ENCODE measurements at regions not wholly inside any gene's neighbourhood (a gene's known extent, or its start where the extent isn't known, plus 50 kb on each side); places are given as distances from the start of the nearest gene placed in this dataset.
"Not testable (repeated sequence)": the region's sequence is repeated elsewhere in the genome, so short reads cannot be mapped to it uniquely, and the experiment has no call there.

DNA sequence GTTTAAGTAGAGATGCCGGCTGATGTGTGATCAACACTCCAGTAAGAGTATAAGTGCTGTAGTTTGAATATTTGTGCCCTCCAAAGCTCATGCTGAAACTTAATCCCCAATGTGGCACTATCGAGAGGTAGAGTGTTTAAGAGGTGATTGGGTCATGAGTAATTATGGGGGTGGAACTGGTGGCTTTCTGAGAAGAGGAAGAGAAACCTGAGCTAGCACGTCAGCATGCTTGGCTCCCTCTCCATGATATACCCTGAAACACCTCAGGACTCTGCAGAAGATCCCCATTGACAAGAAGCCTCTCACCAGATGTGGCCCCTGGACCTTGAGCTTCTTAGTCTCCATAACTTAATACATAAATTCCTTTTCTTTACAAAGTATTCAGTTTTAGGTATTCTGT lies 584.8 kb downstream of the TSN start:
- no peaks in the 10 kb centered on the region for H3K36me3 ChIP-seq (replicated peaks in 1 of 2; ENCODE audit: control extremely low read depth in 1 of 2, control insufficient read depth in 1 of 2, extremely low read depth in 1 of 2, insufficient read depth in 2 of 2, low read length in 1 of 2)
- H3K4me1 ChIP-seq (ENCODE audit: control insufficient read depth in 2 of 2, insufficient read depth in 2 of 2, low read length in 2 of 2), result no peaks in the 10 kb centered on the region
- H3K4me1 Mint-ChIP-seq, result no peaks in the 10 kb centered on the region
- peaks cover 0 to 5% (median 0%) of the 10 kb centered on the region in 3 donors for H3K9me3 ChIP-seq (ENCODE audit: control extremely low read depth in 1 of 3, control insufficient read depth in 2 of 3, insufficient read depth in 1 of 3, low read length in 2 of 3)
- no peak overlapping the region for H2AFZ ChIP-seq (ENCODE audit: insufficient read depth, low read depth, low read length, poor library complexity, severe bottlenecking)
- H3K4me3 Mint-ChIP-seq, result no peak overlapping the region
- CTCF ChIA-PET, result no interaction called here
- H3K9ac ChIP-seq (ENCODE audit: low read length), result no peak overlapping the region
- intact Hi-C loops (cut with micrococcal nuclease), result no loop called here
- WGBS (ENCODE audit: insufficient coverage), result 80% methylated on average over 1 of the region's 3 CpGs
- H4K20me1 ChIP-seq (ENCODE audit: control insufficient read depth, insufficient read depth, low read length, poor library complexity, severe bottlenecking), result no peaks in the 10 kb centered on the region
- no peaks in the 10 kb centered on the region for H3K79me2 ChIP-seq (ENCODE audit: control insufficient read depth, insufficient read depth, low read length)
- no peak for ATAC-seq (ENCODE audit: low read depth)
- no peaks in the 10 kb centered on the region for H3K27me3 Mint-ChIP-seq
- no peak overlapping the region for H3K27ac Mint-ChIP-seq
- DNase-seq, result no peak
- no peak overlapping the region for H3K4me2 ChIP-seq (replicated peaks; ENCODE audit: low read depth, low read length, poor library complexity, severe bottlenecking)
- POLR2A ChIA-PET, result no interaction called here
- H3K27ac ChIP-seq (ENCODE audit: low read length in 2 of 2), result no peak overlapping the region
- H3K9me3 Mint-ChIP-seq (ENCODE audit: insufficient read depth), result peaks cover under 1% of the 10 kb centered on the region
- no peaks in the 10 kb centered on the region for H3K27me3 ChIP-seq (replicated peaks in 1 of 4; ENCODE audit: control extremely low read depth in 1 of 4, control insufficient read depth in 3 of 4, insufficient read depth in 4 of 4, low read length in 3 of 4)
- TF ChIP-seq, protein P1, sequence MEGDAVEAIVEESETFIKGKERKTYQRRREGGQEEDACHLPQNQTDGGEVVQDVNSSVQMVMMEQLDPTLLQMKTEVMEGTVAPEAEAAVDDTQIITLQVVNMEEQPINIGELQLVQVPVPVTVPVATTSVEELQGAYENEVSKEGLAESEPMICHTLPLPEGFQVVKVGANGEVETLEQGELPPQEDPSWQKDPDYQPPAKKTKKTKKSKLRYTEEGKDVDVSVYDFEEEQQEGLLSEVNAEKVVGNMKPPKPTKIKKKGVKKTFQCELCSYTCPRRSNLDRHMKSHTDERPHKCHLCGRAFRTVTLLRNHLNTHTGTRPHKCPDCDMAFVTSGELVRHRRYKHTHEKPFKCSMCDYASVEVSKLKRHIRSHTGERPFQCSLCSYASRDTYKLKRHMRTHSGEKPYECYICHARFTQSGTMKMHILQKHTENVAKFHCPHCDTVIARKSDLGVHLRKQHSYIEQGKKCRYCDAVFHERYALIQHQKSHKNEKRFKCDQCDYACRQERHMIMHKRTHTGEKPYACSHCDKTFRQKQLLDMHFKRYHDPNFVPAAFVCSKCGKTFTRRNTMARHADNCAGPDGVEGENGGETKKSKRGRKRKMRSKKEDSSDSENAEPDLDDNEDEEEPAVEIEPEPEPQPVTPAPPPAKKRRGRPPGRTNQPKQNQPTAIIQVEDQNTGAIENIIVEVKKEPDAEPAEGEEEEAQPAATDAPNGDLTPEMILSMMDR (IDR thresholded peaks at IDR 0.05), result no peak
- TF ChIP-seq EZH2 (IDR thresholded peaks at IDR 0.05; ENCODE audit: borderline replicate concordance, insufficient read depth, low read depth, low read length, poor library complexity, severe bottlenecking), result no peak
- H3K4me3 ChIP-seq (ENCODE audit: control extremely low read depth in 1 of 5, extremely low read depth in 1 of 5, insufficient read depth in 1 of 5, low read depth in 2 of 5, low read length in 4 of 5), result no peak overlapping the region

DNA sequence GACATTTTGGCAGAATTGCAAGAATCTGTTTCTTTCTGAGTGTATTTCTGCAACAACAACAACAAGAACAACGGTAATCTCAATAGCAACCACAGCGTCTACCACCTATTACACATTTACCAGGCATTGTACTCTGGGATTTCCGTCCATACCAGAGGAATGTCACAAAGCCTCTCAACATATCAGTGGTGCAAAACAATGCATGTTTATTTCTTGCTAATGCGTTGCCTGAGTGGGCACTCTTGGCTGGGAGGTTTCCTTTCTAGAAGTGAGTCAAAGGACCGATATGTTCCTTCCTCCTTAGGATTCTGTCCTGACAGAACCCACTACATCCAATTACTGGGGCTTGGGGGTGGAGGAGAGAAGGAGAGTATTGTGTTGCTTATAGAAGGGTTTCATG lies 585.6 kb downstream of the TSN start:
- H3K4me2 ChIP-seq (replicated peaks; ENCODE audit: low read depth, low read length, poor library complexity, severe bottlenecking), result no peak overlapping the region
- DNase-seq (no peak), ATAC-seq (ENCODE audit: low read depth) (no peak)
- no peak overlapping the region for H2AFZ ChIP-seq (ENCODE audit: insufficient read depth, low read depth, low read length, poor library complexity, severe bottlenecking)
- 93% methylated on average over 3 of the region's 5 CpGs for WGBS (ENCODE audit: insufficient coverage)
- ChIA-PET CTCF (no interaction called here), POLR2A (no interaction called here)
- Mint-ChIP-seq H3K27ac (no peak overlapping the region), H3K9me3 (ENCODE audit: insufficient read depth) (peaks cover 2% of the 10 kb centered on the region), H3K4me1 (no peaks in the 10 kb centered on the region), H3K27me3 (no peaks in the 10 kb centered on the region), H3K4me3 (no peak overlapping the region)
- H3K4me1 ChIP-seq (ENCODE audit: control insufficient read depth in 2 of 2, insufficient read depth in 2 of 2, low read length in 2 of 2), result no peaks in the 10 kb centered on the region
- no peaks in the 10 kb centered on the region for H4K20me1 ChIP-seq (ENCODE audit: control insufficient read depth, insufficient read depth, low read length, poor library complexity, severe bottlenecking)
- H3K36me3 ChIP-seq (replicated peaks in 1 of 2; ENCODE audit: control extremely low read depth in 1 of 2, control insufficient read depth in 1 of 2, extremely low read depth in 1 of 2, insufficient read depth in 2 of 2, low read length in 1 of 2), result no peaks in the 10 kb centered on the region
- H3K9ac ChIP-seq (ENCODE audit: low read length), result no peak overlapping the region
- H3K27me3 ChIP-seq (replicated peaks in 1 of 4; ENCODE audit: control extremely low read depth in 1 of 4, control insufficient read depth in 3 of 4, insufficient read depth in 4 of 4, low read length in 3 of 4), result no peaks in the 10 kb centered on the region
- TF ChIP-seq EZH2 (IDR thresholded peaks at IDR 0.05; ENCODE audit: borderline replicate concordance, insufficient read depth, low read depth, low read length, poor library complexity, severe bottlenecking), result no peak
- TF ChIP-seq, protein P1 (IDR thresholded peaks at IDR 0.05), result no peak
- intact Hi-C loops (cut with micrococcal nuclease), result no loop called here
- H3K4me3 ChIP-seq (ENCODE audit: control extremely low read depth in 1 of 5, extremely low read depth in 1 of 5, insufficient read depth in 1 of 5, low read depth in 2 of 5, low read length in 4 of 5), result no peak overlapping the region
- peaks cover 0 to 5% (median 0%) of the 10 kb centered on the region in 3 donors for H3K9me3 ChIP-seq (ENCODE audit: control extremely low read depth in 1 of 3, control insufficient read depth in 2 of 3, insufficient read depth in 1 of 3, low read length in 2 of 3)
- H3K27ac ChIP-seq (ENCODE audit: low read length in 2 of 2), result no peak overlapping the region
- H3K79me2 ChIP-seq (ENCODE audit: control insufficient read depth, insufficient read depth, low read length), result no peaks in the 10 kb centered on the region

DNA sequence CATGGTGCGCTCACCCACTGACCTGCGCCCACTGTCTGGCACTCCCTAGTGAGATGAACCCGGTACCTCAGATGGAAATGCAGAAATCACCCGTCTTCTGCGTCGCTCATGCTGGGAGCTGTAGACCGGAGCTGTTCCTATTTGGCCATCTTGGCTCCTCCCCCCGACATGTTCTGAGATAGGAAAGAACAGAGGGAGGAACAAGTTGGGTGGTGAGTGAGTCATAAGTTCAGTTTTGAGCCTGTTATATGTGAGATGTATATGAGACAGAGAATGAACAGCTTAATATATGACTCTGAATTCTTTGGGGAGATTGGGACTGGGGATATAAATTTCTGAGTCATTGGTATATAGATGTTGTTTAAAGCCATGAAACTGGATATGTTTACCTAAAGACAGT lies 596.7 kb downstream of the TSN start:
- H3K36me3 ChIP-seq (replicated peaks in 1 of 2; ENCODE audit: control extremely low read depth in 1 of 2, control insufficient read depth in 1 of 2, extremely low read depth in 1 of 2, insufficient read depth in 2 of 2, low read length in 1 of 2); H3K9me3 ChIP-seq (ENCODE audit: control extremely low read depth in 1 of 3, control insufficient read depth in 2 of 3, insufficient read depth in 1 of 3, low read length in 2 of 3); H3K4me1 Mint-ChIP-seq; H3K9ac ChIP-seq (ENCODE audit: low read length); H3K4me3 ChIP-seq (ENCODE audit: control extremely low read depth in 1 of 5, extremely low read depth in 1 of 5, insufficient read depth in 1 of 5, low read depth in 2 of 5, low read length in 4 of 5); intact Hi-C loops (cut with micrococcal nuclease); H3K4me1 ChIP-seq (ENCODE audit: control insufficient read depth in 2 of 2, insufficient read depth in 2 of 2, low read length in 2 of 2); H3K27ac ChIP-seq (ENCODE audit: low read length in 2 of 2); H4K20me1 ChIP-seq (ENCODE audit: control insufficient read depth, insufficient read depth, low read length, poor library complexity, severe bottlenecking); H3K4me3 Mint-ChIP-seq; POLR2A ChIA-PET; H3K27me3 Mint-ChIP-seq; ATAC-seq (ENCODE audit: low read depth); CTCF ChIA-PET; H3K4me2 ChIP-seq (replicated peaks; ENCODE audit: low read depth, low read length, poor library complexity, severe bottlenecking); H3K27ac Mint-ChIP-seq; H3K27me3 ChIP-seq (replicated peaks in 1 of 4; ENCODE audit: control extremely low read depth in 1 of 4, control insufficient read depth in 3 of 4, insufficient read depth in 4 of 4, low read length in 3 of 4); DNase-seq; H3K79me2 ChIP-seq (ENCODE audit: control insufficient read depth, insufficient read depth, low read length); H3K9me3 Mint-ChIP-seq (ENCODE audit: insufficient read depth); H2AFZ ChIP-seq (ENCODE audit: insufficient read depth, low read depth, low read length, poor library complexity, severe bottlenecking): not testable (repeated sequence)
- 88% methylated on average over 7 of the region's 8 CpGs for whole genome bisulfite sequencing (ENCODE audit: insufficient coverage)
